Keratinocyte (primary cell): ENCODE measurements at regions not wholly inside any gene's neighbourhood (a gene's known extent, or its start where the extent isn't known, plus 50 kb on each side); places are given as distances from the start of the nearest gene placed in this dataset.

Source experiments
- DNase-seq: peaks from one replicate; pipeline ENCODE4 v3.0.0-alpha.2; 2011; ENCODE audit warnings: low read depth, missing footprints, low spot score
- FAIRE-seq: peaks from 2 replicates; lab custom pipeline; 2011; peaks lifted over from hg19 to GRCh38; lab: Jason Lieb, UNC
- H2AFZ ChIP-seq: 2 replicates; pipeline ENCODE4 v1.6.0; 2012; ENCODE audit warnings: low read length, control low read depth, inconsistent platforms; ENCODE audit not compliant: control insufficient read depth
- H3K27ac ChIP-seq: 2 replicates; pipeline ENCODE4 v1.5.1; 2011; ENCODE audit warnings: low read length; ENCODE audit not compliant: control insufficient read depth, insufficient read depth
- H3K27me3 ChIP-seq: 3 replicates; pipeline ENCODE4 v1.6.0; 2011; ENCODE audit warnings: low read length; ENCODE audit not compliant: control insufficient read depth, insufficient read depth; ENCODE audit errors: extremely low read depth
- H3K36me3 ChIP-seq, 2 experiments: 2 replicates in 1 of 2; 3 replicates in 1 of 2; pipeline ENCODE4 v1.5.1; 2011; ENCODE audit warnings: low read length in 2 of 2, mild to moderate bottlenecking in 1 of 2; ENCODE audit not compliant: control insufficient read depth in 2 of 2, insufficient read depth in 2 of 2; ENCODE audit errors: extremely low read depth in 1 of 2
- H3K4me1 ChIP-seq: 3 replicates; pipeline ENCODE4 v1.5.1; 2011; ENCODE audit warnings: low read length; ENCODE audit not compliant: control insufficient read depth, insufficient read depth; ENCODE audit errors: extremely low read depth
- H3K4me2 ChIP-seq: 3 replicates; pipeline ENCODE4 v1.6.0; 2011; ENCODE audit warnings: low read depth, low read length; ENCODE audit not compliant: control insufficient read depth, insufficient read depth; ENCODE audit errors: extremely low read depth
- H3K4me3 ChIP-seq, 3 experiments: fragments of 200-600 bp in 1 of 3; sonication (generic) in 1 of 3; 2 replicates in 2 of 3; 3 replicates in 1 of 3; pipeline ENCODE4 v1.5.1; 2011 to 2016; ENCODE audit warnings: low read length in 3 of 3, mild to moderate bottlenecking in 3 of 3, control low read depth in 2 of 3, inconsistent platforms in 1 of 3, low read depth in 1 of 3, mixed read lengths in 1 of 3, mixed run types in 1 of 3, moderate library complexity in 1 of 3; ENCODE audit not compliant: control insufficient read depth in 2 of 3, insufficient read depth in 2 of 3; ENCODE audit errors: extremely low read depth in 1 of 3
- H3K79me2 ChIP-seq: 2 replicates; pipeline ENCODE4 v1.6.0; 2012; ENCODE audit warnings: low read length; ENCODE audit not compliant: control insufficient read depth, insufficient read depth
- H3K9ac ChIP-seq: 3 replicates; pipeline ENCODE4 v1.6.0; 2011; ENCODE audit warnings: low read length; ENCODE audit not compliant: control insufficient read depth, insufficient read depth; ENCODE audit errors: extremely low read depth
- H3K9me1 ChIP-seq: 3 replicates; pipeline ENCODE4 v1.6.0; 2011; ENCODE audit warnings: low read length; ENCODE audit not compliant: control insufficient read depth, insufficient read depth; ENCODE audit errors: extremely low read depth
- H3K9me3 ChIP-seq: 2 replicates; pipeline ENCODE4 v1.5.1; 2012; ENCODE audit warnings: low read depth, low read length; ENCODE audit not compliant: control insufficient read depth
- H4K20me1 ChIP-seq: 3 replicates; pipeline ENCODE4 v1.6.0; 2011; ENCODE audit warnings: low read length; ENCODE audit not compliant: control insufficient read depth, insufficient read depth; ENCODE audit errors: extremely low read depth
- CTCF ChIP-seq, 3 experiments: IDR thresholded peaks in 1 of 3; conservative IDR thresholded peaks in 1 of 3; optimal IDR thresholded peaks in 1 of 3; 2 replicates in 2 of 3; 3 replicates in 1 of 3; pipeline versions ENCODE3 to v1.5.1; 2011; ENCODE audit warnings: low read length in 3 of 3, mild to moderate bottlenecking in 3 of 3, moderate library complexity in 2 of 3, control low read depth in 1 of 3, inconsistent platforms in 1 of 3; ENCODE audit not compliant: insufficient read depth in 2 of 3; ENCODE audit errors: extremely low read depth in 1 of 3
- EZH2 ChIP-seq: IDR thresholded peaks from one replicate; pipeline ENCODE4 v1.6.1; 2012; ENCODE audit warnings: inconsistent platforms, mild to moderate bottlenecking, low read length, moderate library complexity
- dilution Hi-C: fragments of 300-500 bp; cut with MboI; formaldehyde crosslinking; loops from one replicate; pipeline ENCODE4 v1.7.0; 2020; ENCODE audit warnings: low sequenced_read_pairs; ENCODE audit not compliant: extremely low pct_ligation_motif_present

- H3K4me2 ChIP-seq: no peak overlapping the region
- H2AFZ ChIP-seq: no peak overlapping the region
- dilution Hi-C loops: no loop called here
- H3K4me3 ChIP-seq: no peak overlapping the region
- FAIRE-seq (no peak), DNase-seq (no peak)
- peaks cover 31% of the 10 kb centered on the region for H3K4me1 ChIP-seq
- H3K36me3 ChIP-seq: peaks cover 0 to 4% of the 10 kb centered on the region in 2 experiments
- no peaks in the 10 kb centered on the region for H3K27me3 ChIP-seq
- H4K20me1 ChIP-seq: no peaks in the 10 kb centered on the region
- TF ChIP-seq EZH2 (no peak), CTCF (optimal IDR thresholded peaks at IDR 0.05 in 1 of 3, IDR thresholded peaks at IDR 0.05 in 1 of 3, conservative IDR thresholded peaks at IDR 0.05 in 1 of 3; ENCODE audit: extremely low read depth in 1 of 3, insufficient read depth in 2 of 3, low read length in 3 of 3) (no peak)
- no peaks in the 10 kb centered on the region for H3K9me1 ChIP-seq
- H3K9ac ChIP-seq: no peak overlapping the region
- no peaks in the 10 kb centered on the region for H3K9me3 ChIP-seq
- H3K79me2 ChIP-seq: peaks cover 5% of the 10 kb centered on the region
- H3K27ac ChIP-seq: no peak overlapping the region
These were observed 55.2 kb downstream of the GARRE1 start for GRCh38 chr19:34309368-34310138.

- no peak overlapping the region for H3K4me3 ChIP-seq
- peaks cover 31% of the 10 kb centered on the region for H3K4me1 ChIP-seq
- peak overlapping the region; percentile 30 for H2AFZ ChIP-seq
- H3K9me3 ChIP-seq: no peaks in the 10 kb centered on the region
- H3K4me2 ChIP-seq: peak overlapping the region; percentile 10
- DNase-seq: no peak
- dilution Hi-C loops: no loop called here
- FAIRE-seq: no peak
- H3K27ac ChIP-seq: no peak overlapping the region
- no peaks in the 10 kb centered on the region for H3K9me1 ChIP-seq
- H3K9ac ChIP-seq: no peak overlapping the region
- TF ChIP-seq EZH2 (no peak), CTCF (optimal IDR thresholded peaks at IDR 0.05 in 1 of 3, IDR thresholded peaks at IDR 0.05 in 1 of 3, conservative IDR thresholded peaks at IDR 0.05 in 1 of 3; ENCODE audit: extremely low read depth in 1 of 3, insufficient read depth in 2 of 3, low read length in 3 of 3) (no peak)
- H3K27me3 ChIP-seq: no peaks in the 10 kb centered on the region
- no peaks in the 10 kb centered on the region for H4K20me1 ChIP-seq
- H3K79me2 ChIP-seq: peaks cover 5% of the 10 kb centered on the region
- peaks cover 0 to 4% of the 10 kb centered on the region in 2 experiments for H3K36me3 ChIP-seq
These were observed 54.5 kb upstream of the GPI start for GRCh38 chr19:34310494-34310981.
